Stomach (tissue), 8 donors: ENCODE measurements at regions not wholly inside any gene's neighbourhood (a gene's known extent, or its start where the extent isn't known, plus 50 kb on each side); places are given as distances from the start of the nearest gene placed in this dataset.

Experiments
- DNase-seq, 2 donors: peaks; one replicate each; pipeline versions ENCODE4 v3.0.0 to v3.0.0-alpha.2; 2013 to 2019
- H3K27ac ChIP-seq, 5 donors: fragments of 200-600 bp in 4 of 5; sonication (generic) in 4 of 5; one replicate each; pipeline ENCODE4 v1.5.1; 2013 to 2019; ENCODE audit warnings: mild to moderate bottlenecking in 1 of 5, moderate library complexity in 1 of 5
- H3K27me3 ChIP-seq, 3 donors: fragments of 200-600 bp; sonication (generic); one replicate each; pipeline ENCODE4 v1.5.1; 2017 to 2019; ENCODE audit warnings: mixed run types in 1 of 3
- H3K36me3 ChIP-seq, 4 donors: fragments of 200-600 bp; sonication (generic); 1 replicate in 3 of 4; 2 replicates in 1 of 4; pipeline ENCODE4 v1.5.1; 2016 to 2019
- H3K4me1 ChIP-seq, 4 donors: fragments of 200-600 bp; sonication (generic); one replicate each; pipeline ENCODE4 v1.5.1; 2016 to 2019
- H3K4me3 ChIP-seq, 4 donors: fragments of 200-600 bp; sonication (generic) in 3 of 4; one replicate each; pipeline ENCODE4 v1.5.1; 2016 to 2019; ENCODE audit warnings: mild to moderate bottlenecking in 1 of 4
- H3K9me3 ChIP-seq, 4 donors: fragments of 200-600 bp; sonication (generic); one replicate each; pipeline ENCODE4 v1.5.1; 2016 to 2019
- CTCF ChIP-seq, 7 experiments: fragments of 450-650 bp in 4 of 7; fragments of 200-600 bp in 3 of 7; sonication (generic) in 3 of 7; IDR thresholded peaks; one replicate each; pipeline ENCODE4 v1.5.1; 2016 to 2019; ENCODE audit warnings: antibody characterized with exemption in 7 of 7, control low read depth in 2 of 7, mild to moderate bottlenecking in 1 of 7
- EP300 ChIP-seq: sonication (generic); formaldehyde crosslinking; IDR thresholded peaks from one replicate; pipeline ENCODE4 v1.6.1; 2017; ENCODE audit warnings: antibody characterized with exemption
- POLR2A ChIP-seq, 4 donors: fragments of 450-650 bp; IDR thresholded peaks; one replicate each; pipeline ENCODE4 v1.6.1; 2016; ENCODE audit warnings: antibody characterized with exemption in 4 of 4, control low read depth in 2 of 4, mild to moderate bottlenecking in 1 of 4, moderate library complexity in 1 of 4
- POLR2AphosphoS5 ChIP-seq, 3 donors: sonication (generic); formaldehyde crosslinking; IDR thresholded peaks; one replicate each; pipeline ENCODE4 v1.6.1; 2016; ENCODE audit warnings: antibody characterized with exemption in 3 of 3
- WGBS, 5 donors: extraction: QIAGEN DNeasy Blood & Tissue Kit in 3 of 5; methylation state at CpG; one replicate each; pipeline versions ENCODE4 v1.1.5 to v1.1.7; 2013 to 2018; 5-methylcytosine and 5-hydroxymethylcytosine counted together
- intact Hi-C: fragments of 100-400 bp; cut with DNase I; formaldehyde crosslinking; loops from one replicate; pipeline ENCODE4 v1.15.1; 2023; ENCODE audit warnings: low total_unique reads
- donor health status: healthy with polysubstance abuse.
- donor health status: Bipolar disorder and iron deficiency.
- donor health status: healthy.

DNA sequence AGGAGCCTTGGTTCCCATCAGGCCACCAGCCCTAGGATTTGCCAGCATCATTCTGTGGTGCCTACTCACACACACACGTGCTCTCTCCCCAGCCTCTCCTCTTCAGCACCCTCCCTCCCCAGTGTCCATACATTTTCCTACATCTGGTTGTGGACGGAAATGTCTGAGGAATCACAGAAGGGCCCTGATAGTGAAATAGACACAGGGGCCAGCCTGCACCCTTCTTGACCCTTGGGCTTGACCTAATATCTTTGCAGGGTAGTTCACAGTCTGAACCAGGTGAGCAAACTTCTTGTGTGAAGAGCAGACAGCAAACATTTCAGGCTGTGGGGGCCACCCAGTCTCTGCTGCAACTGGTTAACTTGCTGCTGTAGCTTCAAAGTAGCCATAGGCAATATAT is 108.5 kb upstream of the NXT1 start:
- WGBS, 5 donors, result 43 to 64% (median 50%) methylated on average over 2 of the region's 2 CpGs
- TF ChIP-seq CTCF (IDR thresholded peaks at IDR 0.05) (no peak), POLR2A (IDR thresholded peaks at IDR 0.05) (no peak), POLR2AphosphoS5 (IDR thresholded peaks at IDR 0.05) (no peak), EP300 (no peak)

DNA sequence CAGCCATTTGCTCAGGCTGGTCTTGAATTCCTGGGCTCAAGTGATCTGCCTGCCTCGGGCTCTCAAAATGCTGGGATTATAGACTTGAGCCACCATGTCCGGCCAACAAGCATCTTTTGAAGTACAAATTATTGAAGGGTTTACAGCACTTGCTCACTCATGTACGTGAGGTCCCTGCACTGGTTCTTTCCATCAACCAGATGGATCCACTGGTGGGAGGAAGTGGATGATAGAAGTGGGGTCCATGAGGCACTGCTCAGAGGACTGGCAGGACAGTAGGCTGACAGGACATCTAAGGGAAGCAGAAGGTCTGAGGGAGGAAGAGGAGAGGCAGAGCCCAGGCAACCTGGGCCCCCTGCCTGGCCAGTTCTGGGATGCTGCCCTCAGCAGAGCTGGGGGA is 109.2 kb upstream of the NXT1 start:
- H3K36me3 ChIP-seq, result no peaks in the 10 kb centered on the region
- H3K4me1 ChIP-seq, result peaks cover 0 to 10% (median 1%) of the 10 kb centered on the region in 4 donors
- no peak overlapping the region for H3K4me3 ChIP-seq
- 87 to 97% (median 92%) methylated on average over 3 of the region's 3 CpGs for WGBS, 5 donors
- DNase-seq, result no peak
- no peak overlapping the region for H3K27ac ChIP-seq
- no peak for TF ChIP-seq CTCF (IDR thresholded peaks at IDR 0.05)
- TF ChIP-seq EP300, result no peak
- no peak for TF ChIP-seq POLR2A (IDR thresholded peaks at IDR 0.05)
- TF ChIP-seq POLR2AphosphoS5 (IDR thresholded peaks at IDR 0.05), result no peak
- intact Hi-C loops, result no loop called here
- H3K27me3 ChIP-seq, result no peaks in the 10 kb centered on the region
- no peaks in the 10 kb centered on the region for H3K9me3 ChIP-seq

More for the DNA sequence above, 108.5 kb upstream of the NXT1 start:
- Histone ChIP-seq H3K9me3 (no peaks in the 10 kb centered on the region), H3K27ac (no peak overlapping the region), H3K4me3 (no peak overlapping the region), H3K27me3 (peaks cover 0 to 3% (median 0%) of the 10 kb centered on the region in 3 donors), H3K4me1 (peaks cover 0 to 17% (median 6%) of the 10 kb centered on the region in 4 donors), H3K36me3 (no peaks in the 10 kb centered on the region)
- DNase-seq, result no peak
- intact Hi-C loops, result no loop called here

- no peaks in the 10 kb centered on the region for H3K9me3 ChIP-seq
- no peak for TF ChIP-seq POLR2A (IDR thresholded peaks at IDR 0.05)
- no peak for TF ChIP-seq EP300
- TF ChIP-seq POLR2AphosphoS5 (IDR thresholded peaks at IDR 0.05), result no peak
- TF ChIP-seq CTCF (IDR thresholded peaks at IDR 0.05), result no peak
- H3K4me1 ChIP-seq, result peaks cover 0 to 1% (median under 1%) of the 10 kb centered on the region in 4 donors
- no peaks in the 10 kb centered on the region for H3K36me3 ChIP-seq
- H3K27me3 ChIP-seq, result no peaks in the 10 kb centered on the region
- 81 to 86% (median 84%) methylated on average over 1 of the region's 1 CpG for WGBS, 5 donors
- intact Hi-C loops, result no loop called here
- no peak overlapping the region for H3K27ac ChIP-seq
- no peak overlapping the region for H3K4me3 ChIP-seq
- DNase-seq, result no peak
Measured at GRCh38 chr20:23240519-23240918, 110.1 kb upstream of the NXT1 start.

GRCh38 chr20:23237201-23237600 is 113.4 kb upstream of the NXT1 start:
- no peak for DNase-seq
- Histone ChIP-seq H3K4me3 (no peak overlapping the region), H3K4me1 (peaks cover 0 to 22% (median 6%) of the 10 kb centered on the region in 4 donors), H3K9me3 (peaks cover 0 to 12% (median 0%) of the 10 kb centered on the region in 4 donors), H3K27me3 (no peaks in the 10 kb centered on the region), H3K36me3 (no peaks in the 10 kb centered on the region), H3K27ac (no peak overlapping the region)
- intact Hi-C loops, result no loop called here
- TF ChIP-seq CTCF (IDR thresholded peaks at IDR 0.05), result no peak
